Hematopoietic multipotent progenitor cell treated with erythropoietin and hydrocortisone succinate and interleukin-3 and kit ligand, for 8 days (in vitro differentiated cells): ENCODE measurements at regions not wholly inside any gene's neighbourhood (a gene's known extent, or its start where the extent isn't known, plus 50 kb on each side); places are given as distances from the start of the nearest gene placed in this dataset.
"Not testable (repeated sequence)": the region's sequence is repeated elsewhere in the genome, so short reads cannot be mapped to it uniquely, and the experiment has no call there.

Source experiments
- DNase-seq: peaks from one replicate; pipeline ENCODE4 v3.0.0-alpha.2; 2015

DNA sequence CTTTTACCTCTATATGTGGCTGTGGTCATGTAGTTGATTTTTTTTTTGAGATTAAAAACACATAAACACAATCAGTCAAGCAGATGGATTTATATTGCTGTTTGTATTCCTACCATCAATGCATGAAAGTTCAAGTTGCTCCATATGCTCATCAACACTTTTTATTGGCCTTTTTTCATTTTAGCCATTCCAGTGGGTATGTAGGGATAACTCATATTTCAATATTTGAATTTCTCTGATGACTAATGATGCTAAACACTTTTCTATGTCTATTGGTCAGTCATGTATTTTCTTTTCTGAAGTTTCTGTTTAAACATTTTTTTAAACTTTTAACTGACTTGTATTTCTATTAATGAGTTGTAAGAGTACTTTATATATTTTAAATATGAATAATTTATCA is 445.4 kb upstream of the RGMB start:
- DNase-seq = no peak

DNA sequence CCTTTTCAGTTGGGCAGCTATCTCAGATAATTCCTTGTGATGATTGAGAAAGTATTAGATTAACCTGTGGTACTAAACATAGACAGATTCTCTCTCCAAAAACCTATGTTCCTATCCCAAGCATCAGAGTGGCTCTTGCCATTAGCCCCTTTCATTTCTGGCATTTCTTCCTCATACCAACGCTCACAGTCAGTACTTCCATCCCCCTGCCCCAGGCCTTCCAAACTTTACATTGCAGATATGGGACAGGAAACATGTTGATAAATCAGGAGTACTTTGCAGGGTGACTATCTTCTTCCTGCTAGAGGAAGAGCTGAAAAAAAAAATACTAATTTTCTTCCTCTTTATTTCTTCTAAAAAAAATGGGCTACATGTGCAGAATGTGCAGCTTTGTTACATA is 442.6 kb upstream of the RGMB start:
- DNase-seq = no peak

DNA sequence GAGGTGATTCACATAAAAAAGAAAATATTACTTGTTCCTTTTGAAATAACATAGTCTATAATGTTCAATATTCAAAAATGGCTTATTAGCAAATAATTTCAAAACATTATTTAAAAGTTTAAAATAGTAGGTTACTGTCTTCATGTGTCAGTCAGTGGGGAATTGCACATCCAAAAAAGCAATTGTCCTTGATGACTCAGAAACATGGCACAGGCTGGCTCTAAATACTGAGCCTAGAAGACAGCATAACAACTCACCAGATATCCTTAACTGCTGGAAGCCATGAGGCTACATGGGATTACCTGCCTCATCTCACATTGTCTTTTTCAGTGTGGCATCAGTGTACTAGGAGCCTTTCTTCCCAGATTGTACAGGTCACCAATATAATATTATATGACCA is 439.5 kb upstream of the RGMB start:
- no peak for DNase-seq

DNA sequence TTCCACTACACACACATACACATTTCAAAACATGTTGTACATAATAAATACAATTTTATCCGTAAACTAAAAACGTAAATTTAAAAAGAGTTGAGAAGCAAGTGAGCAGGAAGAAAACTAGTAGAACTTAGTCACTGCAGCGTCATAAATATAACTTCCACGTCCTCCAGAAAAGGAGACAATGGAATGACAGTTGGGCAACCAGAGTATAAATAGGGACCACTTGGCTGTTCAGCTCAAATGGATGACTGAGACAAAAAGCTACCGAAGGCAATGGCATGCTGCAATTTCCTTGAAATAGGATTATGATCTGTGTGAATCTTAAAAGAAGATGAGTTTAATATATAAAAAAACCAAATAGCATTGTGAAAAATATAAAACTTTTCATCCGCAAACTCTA is 438.5 kb upstream of the RGMB start:
- DNase-seq = no peak

DNA sequence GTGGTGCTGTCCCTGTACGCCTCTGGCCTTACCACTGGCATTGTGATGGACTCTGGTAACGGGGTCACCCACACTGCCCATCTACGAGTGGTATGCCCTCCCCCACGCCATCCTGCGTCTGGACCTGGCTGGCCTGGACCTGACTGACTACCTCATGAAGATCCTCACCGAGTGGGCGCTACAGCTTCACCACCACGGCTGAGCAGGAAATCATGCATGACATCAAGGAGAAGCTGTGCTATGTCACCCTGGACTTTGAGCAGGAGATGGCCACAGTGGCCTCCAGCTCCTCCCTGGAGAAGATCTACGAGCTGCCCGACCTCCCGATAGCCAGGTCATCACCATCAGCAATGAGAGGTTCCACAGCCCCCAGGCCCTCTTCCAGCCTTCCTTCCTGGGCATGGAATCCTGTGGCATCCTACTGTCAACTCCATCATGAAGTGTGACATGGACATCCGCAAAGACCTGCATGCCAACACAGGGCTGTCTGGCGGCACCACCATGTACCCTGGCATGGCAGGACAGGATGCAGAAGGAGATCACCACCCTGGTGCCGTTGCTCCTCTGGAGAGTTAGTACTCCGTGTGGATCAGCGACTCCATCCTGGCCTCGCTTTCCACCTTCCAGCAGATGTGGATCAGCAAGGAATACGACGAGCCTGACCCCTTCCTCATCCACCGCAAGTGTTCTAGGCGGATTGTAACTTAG is 434.2 kb upstream of the RGMB start:
- no peak for DNase-seq

DNA sequence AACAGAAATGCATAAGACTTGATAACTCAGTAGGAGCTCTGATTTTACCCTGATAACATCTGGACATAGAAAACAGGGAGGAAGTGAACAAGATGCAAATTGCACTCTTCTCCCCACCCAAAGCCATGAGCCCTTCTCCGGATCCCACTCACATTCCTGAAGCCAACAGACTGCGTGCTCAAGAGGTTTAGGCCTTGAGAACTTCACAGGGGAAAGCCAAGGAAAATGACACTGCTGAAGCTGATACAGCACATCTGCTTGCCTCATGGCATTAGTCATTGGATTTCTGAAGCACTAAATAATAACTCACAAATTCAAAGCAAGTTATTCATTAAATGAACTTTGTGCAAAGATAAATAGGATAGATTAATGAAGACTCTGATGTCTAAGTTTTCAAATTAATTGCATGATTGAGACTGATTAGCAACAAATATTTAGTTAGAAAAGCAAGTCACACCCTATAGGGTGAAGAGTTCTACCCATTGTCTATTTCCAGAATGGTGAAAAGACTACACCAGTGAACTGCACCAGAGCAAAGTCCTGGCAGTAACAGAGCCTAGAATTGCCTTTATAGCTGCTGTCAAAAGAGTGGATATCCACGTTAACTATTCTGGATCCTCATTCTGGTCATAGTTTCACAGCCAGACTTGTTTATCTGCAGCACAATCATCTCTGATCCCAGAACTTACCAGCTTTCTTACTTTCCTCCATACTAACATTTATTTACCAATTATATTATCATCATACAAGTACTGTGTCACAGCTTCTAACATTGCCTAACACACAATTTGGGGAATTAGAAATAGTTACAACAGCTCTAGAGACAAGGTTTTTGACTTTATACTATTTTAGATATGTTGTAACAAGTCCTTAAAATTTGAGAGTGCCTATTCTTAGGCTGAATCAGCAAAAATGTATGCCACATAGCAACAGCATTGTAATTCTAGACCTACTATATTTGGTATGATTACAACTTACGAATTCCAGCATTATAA is 432.1 kb upstream of the RGMB start:
- DNase-seq = no peak

DNA sequence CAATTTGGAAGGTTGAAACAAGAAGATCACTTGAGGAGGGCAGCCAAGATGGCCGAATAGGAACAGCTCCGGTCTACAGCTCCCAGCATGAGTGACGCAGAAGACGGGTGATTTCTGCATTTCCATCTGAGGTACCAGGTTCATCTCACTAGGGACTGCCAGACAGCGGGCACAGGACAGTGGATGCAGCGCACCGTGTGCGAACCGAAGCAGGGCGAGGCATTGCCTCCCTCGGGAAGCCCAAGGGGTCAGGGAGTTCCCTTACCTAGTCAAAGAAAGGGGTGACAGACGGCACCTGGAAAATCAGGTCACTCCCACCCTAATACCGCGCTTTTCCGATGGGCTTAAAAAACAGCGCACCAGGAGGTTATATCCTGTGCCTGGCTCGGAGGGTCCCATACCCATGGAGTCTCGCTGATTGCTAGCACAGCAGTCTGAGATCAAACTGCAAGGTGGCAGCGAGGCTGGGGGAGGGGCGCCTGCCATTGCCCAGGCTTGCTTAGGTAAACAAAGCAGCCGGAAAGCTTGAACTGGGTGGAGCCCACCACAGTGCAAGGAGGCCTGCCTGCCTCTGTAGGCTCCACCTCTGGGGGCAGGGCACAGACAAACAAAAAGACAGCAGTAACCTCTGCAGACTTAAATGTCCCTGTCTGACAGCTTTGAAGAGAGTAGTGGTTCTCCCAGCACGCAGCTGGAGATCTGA is 430.4 kb upstream of the RGMB start:
- DNase-seq = not testable (repeated sequence)

DNA sequence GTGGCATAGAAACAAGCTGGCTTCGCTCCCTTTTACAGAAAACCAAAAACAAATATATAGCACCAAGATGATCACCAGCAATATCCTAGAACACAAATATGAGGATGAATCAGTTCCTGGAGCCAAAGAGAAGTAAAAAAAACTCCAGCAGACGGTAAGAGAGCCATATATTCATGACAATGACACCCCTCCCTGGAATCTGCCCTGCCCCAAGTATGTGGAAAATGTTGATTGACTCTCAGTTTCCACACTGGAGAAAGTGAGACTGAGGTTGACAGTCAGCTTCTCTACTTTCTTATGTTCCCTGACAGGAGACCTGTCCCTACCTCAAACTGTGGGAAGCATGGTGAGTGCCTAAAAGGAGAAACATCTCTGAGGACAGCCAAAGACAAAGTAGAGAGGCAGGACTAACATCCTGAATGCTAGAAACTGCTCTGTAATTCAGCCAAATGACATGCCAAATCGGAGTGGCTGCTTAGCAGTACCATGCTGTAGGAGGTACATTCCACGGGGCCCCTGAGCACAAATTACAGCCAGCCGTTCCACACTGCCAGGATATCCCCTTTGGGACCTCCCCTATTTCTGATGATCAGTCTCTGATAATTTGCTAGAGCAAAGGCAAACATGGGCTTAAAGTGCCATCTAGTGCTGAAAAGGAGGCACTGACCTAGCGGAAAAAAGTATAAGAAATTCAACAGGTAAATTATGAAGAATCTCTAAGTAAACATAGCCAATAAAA is 424.0 kb upstream of the RGMB start:
- DNase-seq = peak; percentile 3

DNA sequence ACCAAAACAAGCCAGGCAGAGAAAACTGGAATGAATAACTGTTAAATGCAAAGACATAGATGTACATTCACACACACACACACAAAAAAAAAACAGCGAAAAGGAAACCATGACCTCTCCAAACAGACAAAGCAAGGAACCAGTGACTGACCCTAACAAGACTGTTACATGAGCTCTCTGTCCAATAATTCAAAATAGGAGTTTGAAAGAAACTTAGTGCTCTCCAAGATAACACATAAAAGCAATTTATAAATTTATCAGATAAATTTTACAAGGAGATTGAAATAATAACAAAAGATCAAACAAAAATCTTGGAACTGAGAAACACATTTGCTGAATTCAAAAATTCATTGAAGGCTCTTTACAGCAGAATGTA is 423.5 kb upstream of the RGMB start:
- DNase-seq = no peak

DNA sequence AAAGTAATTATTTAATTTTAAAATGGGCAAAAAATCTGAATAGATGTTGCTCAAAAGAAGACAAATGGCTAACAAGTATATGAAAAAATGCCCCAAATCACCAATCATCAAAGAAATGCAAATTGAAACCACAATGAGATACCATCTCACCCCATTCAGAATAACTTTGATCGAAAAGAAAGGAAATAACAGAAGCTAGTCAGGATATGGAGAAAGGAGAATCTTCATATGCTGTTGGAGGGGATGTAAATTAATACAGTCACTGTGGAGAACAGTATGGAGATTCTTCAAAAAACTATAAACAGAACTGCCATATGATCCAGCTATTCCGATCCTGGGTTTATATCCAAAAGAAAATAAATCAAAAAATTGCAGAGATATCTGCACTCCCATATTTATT is 418.5 kb upstream of the RGMB start:
- DNase-seq = no peak

DNA sequence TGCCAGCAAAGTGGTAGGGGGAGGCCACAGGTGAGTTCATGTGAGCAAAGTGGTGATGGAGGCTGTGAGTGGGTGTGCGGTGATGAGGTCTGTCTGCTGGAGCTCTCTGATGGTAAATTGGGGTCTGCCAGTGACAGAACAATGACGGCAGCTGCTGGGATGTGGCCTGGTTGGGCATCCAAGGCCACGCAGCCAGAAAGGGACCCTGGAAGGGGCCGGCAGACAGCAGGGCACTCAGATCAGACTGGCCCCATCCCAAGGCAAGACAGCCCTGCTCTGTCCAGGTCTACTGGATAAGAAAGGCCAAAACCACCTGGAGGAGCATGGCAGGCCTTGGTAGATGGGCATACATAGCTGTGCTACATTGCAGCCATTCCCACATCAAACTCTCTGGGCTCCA is 412.9 kb upstream of the RGMB start:
- DNase-seq = no peak

DNA sequence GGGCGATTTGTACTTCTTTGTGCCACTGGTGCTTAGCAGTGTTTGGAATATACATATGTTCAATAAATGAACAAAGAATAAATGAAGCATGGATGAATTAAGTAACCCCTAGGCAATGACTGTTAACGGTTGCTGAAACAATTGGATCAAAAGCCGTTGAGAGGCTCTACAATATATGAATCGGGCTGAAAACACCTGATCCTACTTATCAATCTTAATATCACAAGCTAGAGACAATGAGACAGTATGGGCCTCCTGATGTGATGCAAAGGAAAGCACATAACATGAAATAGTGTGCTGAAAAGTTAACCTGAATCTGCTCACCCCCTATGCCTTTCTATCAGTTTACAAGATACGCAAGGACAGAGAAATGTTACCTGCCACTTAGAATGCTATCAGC is 410.3 kb upstream of the RGMB start:
- DNase-seq = no peak

DNA sequence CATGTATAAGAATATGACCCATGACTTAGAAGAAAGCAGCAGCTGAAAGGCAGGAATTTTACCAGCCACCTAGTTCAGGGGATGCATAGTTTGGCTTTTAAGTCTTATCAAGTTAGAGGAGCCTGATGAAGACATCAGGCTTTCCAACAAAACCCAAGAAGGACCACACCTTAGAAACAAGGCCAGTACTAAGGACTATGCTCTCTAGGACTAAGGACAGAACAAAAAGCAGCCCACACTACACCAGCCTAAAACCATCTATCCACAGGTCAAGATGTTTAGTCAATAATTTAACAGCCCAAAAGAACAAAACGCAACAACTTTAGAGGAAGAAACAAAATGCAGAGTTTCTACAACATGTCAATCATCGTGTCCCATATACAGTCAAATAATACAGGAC is 408.9 kb upstream of the RGMB start:
- DNase-seq = no peak

DNA sequence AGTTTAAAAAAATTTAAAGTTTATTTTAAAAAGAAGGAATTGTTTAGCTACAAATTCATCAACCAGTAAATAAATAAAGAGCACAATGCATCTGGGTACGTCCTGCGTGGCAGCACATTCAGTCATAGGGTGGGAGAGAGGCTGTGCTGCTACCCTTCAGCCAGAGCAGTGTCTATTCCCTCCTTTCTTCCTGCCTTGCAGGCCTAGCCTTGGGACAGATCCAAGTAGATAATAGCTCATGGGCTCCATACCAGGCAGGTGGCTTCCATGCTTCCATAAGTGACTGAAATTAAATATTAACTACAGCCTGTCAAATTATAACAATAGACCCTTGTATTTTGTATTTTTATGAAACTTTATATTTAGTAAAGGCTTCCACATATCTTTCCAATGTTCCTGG is 408.3 kb upstream of the RGMB start:
- DNase-seq = no peak

DNA sequence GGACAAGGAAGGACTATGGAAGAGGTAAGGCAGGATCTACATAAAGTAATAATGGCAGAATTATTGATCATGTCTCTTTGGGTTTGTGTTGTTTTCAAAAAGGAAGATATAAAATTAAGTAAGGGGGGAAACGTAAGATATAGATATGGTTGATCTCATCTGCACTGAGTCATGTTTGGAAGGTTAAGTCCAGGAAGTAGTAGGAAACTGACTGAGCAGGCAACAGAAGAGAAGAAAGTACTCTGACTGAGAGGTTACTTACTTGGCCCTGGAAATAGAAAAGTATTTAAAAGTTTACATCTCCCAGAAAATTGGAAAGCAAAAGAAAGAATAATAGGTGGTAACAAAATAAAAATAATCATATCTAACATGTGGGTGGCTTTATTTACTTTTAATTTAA is 405.3 kb upstream of the RGMB start:
- DNase-seq = no peak

DNA sequence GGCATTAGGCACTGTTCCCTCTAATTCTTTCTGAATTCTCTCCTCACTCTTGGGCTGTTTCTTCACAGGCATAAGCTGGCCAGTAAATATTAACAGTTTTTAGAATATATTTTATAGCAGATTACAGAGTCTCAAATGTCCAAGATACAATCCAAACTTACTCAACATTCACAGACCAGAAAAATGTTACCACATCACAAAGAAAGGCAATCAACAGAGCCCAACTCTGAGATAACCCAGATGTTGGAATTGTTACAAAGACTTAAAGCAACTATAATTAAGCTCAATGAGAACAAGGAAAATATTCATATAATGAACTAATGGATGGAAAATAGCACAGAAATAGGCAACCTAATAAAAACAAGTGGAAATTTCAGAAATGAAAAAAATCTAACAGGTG is 401.1 kb upstream of the RGMB start:
- no peak for DNase-seq

DNA sequence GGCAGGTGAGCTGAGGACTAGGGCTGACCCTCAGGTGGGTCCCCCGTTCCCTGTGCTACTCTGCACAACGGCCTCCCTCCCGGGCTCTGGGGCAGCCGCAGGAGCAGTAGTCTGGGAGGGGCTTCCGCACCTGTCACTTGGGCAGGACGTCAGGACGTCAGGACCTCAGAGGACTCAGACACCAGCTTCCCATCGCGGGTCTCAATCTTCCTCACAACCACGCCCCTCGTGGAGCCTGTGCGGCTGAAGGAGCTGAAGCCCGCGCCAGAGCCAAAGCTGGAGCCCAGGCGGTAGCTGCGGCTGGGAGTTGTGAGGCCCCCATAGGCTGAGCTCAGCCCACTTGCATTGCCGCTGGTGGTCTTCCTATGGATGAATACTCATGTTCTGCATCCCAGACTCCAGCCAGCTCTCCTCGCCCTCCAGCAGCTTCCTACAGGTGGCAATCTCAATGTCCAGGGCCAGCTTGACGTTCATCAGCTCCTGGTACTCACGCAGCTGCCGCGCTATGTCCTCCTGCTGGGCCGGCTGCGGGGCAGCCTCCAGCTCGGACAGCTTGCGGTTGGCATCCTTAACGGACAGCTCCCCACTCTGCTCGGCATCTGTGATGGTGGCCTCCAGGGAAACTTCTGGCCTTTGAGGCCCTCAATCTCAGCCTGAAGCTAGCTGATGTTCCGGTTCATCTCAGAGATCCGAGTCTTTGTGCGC is 381.4 kb upstream of the RGMB start:
- no peak for DNase-seq

DNA sequence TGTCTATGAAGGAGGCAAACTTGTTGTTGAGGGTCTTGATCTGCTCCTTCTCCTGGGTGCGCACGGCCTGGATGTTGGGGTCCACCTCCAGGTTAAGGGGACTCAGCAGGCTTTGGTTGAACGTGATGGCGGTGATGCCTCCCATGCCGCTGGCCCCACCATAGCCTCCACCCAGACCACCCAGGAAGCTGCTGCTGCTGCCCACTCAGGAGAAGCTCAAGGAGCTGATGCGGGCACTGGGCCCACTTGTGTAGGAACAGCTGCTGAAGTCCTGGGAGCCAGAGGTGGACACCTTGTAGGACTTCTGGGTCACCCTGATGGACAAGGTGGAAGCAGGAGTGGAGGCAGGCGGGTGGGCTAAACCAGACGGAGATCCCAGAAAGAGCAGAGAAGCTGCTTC is 380.3 kb upstream of the RGMB start:
- not testable (repeated sequence) for DNase-seq

DNA sequence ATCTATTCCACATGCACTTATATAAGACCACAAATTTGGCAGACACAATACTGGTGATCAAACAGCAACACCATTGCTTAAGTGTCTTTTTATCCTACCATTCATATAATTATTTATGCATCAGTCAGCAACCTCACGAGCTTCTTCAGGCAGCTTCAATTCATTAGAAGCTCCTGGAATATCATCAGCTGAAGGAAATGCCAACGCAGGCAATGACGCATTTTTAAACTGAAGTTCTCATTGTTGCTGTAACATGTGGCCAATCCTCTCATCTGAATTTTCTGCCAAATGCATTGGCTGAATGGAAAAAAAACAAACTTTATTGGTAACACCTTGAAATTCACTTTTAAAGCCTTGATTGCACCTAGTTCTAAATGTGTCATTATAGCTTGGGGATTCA is 376.4 kb upstream of the RGMB start:
- DNase-seq = no peak

DNA sequence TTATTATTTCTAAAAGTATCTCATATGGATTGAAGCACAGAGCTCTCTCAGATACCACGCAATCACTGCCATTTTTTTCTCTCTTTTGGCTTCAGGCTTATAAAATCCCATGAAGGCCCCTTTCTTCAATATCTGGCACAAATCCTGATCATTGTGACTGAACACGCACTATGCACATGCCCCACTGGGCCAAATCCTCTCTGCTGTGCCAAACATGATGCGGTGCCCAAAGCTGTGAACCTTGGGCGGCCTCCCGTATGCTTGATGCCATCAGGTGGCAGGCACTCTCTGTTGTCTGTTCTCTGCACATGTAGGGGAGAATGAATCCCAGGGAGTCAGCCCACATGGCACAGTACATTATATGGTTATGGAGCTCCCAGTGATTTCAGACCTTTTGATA is 375.0 kb upstream of the RGMB start:
- DNase-seq = no peak

DNA sequence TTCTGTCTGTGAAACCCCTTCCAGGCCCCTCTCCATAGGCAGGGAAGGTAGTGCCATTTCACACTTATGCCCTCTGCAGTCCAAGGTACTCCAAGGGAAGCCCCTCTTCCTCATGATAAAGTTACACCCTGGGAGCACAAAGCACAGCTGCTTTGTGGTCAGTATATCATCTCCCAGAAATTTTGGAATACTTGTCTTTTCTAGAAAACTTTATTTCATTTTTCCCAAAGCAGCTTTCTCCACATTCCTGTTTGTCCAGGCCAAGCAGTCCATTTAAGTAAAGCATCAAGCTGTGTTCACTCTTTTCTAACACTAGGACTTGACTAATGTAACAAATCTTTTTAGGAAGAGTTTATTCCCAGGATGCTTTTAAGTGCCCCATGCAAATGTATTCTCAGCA is 371.8 kb upstream of the RGMB start:
- DNase-seq = no peak

DNA sequence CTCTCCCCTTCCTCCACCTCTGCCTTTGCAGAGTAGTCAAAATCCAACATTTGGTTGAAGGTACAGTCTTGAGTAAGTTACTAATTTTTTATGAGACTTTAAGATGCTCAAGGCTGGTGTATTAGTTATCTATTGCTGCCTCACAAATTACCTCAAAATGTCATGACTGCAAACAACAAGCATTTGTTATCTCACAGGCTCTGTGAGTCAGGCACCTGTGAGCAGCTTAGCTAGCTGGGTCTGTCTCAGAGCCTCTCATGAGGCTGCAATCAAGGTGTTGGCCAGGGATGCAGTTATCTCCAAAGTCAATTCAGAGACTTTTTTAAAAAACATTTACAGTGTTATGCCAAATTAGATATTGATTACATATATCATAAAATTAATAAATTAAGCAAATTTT is 371.3 kb upstream of the RGMB start:
- DNase-seq = no peak
